ENCODE measurements at regions not wholly inside any gene's neighbourhood (a gene's known extent, or its start where the extent isn't known, plus 50 kb on each side); places are given as distances from the start of the nearest gene placed in this dataset.

- Histone ChIP-seq H3K4me3 (replicated peaks in 1 of 3) (no peak overlapping the region), H3K36me3 (no peaks in the 10 kb centered on the region), H3K9me3 (no peaks in the 10 kb centered on the region), H3K27me3 (no peaks in the 10 kb centered on the region), H3K4me1 (no peaks in the 10 kb centered on the region), H3K27ac (no peak overlapping the region)
- TF ChIP-seq, protein P1, sequence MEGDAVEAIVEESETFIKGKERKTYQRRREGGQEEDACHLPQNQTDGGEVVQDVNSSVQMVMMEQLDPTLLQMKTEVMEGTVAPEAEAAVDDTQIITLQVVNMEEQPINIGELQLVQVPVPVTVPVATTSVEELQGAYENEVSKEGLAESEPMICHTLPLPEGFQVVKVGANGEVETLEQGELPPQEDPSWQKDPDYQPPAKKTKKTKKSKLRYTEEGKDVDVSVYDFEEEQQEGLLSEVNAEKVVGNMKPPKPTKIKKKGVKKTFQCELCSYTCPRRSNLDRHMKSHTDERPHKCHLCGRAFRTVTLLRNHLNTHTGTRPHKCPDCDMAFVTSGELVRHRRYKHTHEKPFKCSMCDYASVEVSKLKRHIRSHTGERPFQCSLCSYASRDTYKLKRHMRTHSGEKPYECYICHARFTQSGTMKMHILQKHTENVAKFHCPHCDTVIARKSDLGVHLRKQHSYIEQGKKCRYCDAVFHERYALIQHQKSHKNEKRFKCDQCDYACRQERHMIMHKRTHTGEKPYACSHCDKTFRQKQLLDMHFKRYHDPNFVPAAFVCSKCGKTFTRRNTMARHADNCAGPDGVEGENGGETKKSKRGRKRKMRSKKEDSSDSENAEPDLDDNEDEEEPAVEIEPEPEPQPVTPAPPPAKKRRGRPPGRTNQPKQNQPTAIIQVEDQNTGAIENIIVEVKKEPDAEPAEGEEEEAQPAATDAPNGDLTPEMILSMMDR (IDR thresholded peaks at IDR 0.05) = no peak
- TF ChIP-seq POLR2A (IDR thresholded peaks at IDR 0.05) = no peak
- no peak for DNase-seq
- WGBS, 2 donors = 73 to 78% methylated on average over 2 of the region's 2 CpGs
- intact Hi-C loops (cut with DNase I) = no loop called here
Observed at GRCh38 chr13:69649063-69649392, 458.6 kb upstream of the ATXN8OS start.

GRCh38 chr13:69648340-69649062 lies 459.1 kb upstream of the ATXN8OS start:
- Histone ChIP-seq H3K27me3 (no peaks in the 10 kb centered on the region), H3K36me3 (no peaks in the 10 kb centered on the region), H3K27ac (no peak overlapping the region), H3K9me3 (no peaks in the 10 kb centered on the region), H3K4me3 (replicated peaks in 1 of 3) (no peak overlapping the region), H3K4me1 (no peaks in the 10 kb centered on the region)
- intact Hi-C loops (cut with DNase I) = no loop called here
- no peak for DNase-seq
- TF ChIP-seq, protein P1 (IDR thresholded peaks at IDR 0.05) = no peak
- TF ChIP-seq POLR2A (IDR thresholded peaks at IDR 0.05) = no peak
- WGBS, 2 donors = 76 to 79% methylated on average over 3 of the region's 3 CpGs

DNA sequence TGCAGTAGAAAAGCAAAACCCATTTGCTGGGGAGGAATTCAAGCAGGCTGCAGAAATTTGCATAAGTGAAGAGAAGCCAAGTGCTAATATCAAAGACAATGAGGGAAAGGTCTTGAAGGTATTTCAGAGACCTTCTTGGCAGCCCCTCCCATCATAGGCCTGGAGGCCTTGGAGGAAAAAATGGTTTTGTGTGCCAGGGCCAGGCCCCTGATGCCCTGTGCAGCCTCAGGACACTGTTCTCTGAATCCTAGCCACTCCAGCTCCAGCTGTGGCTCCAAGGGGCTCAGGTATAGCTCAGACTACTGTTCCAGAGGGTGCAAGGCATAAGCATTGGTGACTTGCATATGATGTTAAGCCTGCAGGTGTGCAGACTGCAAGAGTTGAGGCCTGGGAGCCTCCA lies 463.2 kb upstream of the ATXN8OS start:
- no peak for DNase-seq
- H3K4me1 ChIP-seq = no peaks in the 10 kb centered on the region
- TF ChIP-seq, protein P1 (IDR thresholded peaks at IDR 0.05) = no peak
- TF ChIP-seq POLR2A (IDR thresholded peaks at IDR 0.05) = no peak
- no peaks in the 10 kb centered on the region for H3K9me3 ChIP-seq
- H3K4me3 ChIP-seq (replicated peaks in 1 of 3) = no peak overlapping the region
- H3K27ac ChIP-seq = no peak overlapping the region
- intact Hi-C loops (cut with DNase I) = no loop called here
- H3K36me3 ChIP-seq = no peaks in the 10 kb centered on the region
- H3K27me3 ChIP-seq = no peaks in the 10 kb centered on the region

GRCh38 chr13:69641773-69642172 lies 465.9 kb upstream of the ATXN8OS start:
- no peaks in the 10 kb centered on the region for H3K36me3 ChIP-seq
- H3K4me3 ChIP-seq (replicated peaks in 1 of 3) = no peak overlapping the region
- TF ChIP-seq, protein P1 (IDR thresholded peaks at IDR 0.05) = no peak
- TF ChIP-seq POLR2A (IDR thresholded peaks at IDR 0.05) = no peak
- no peak for DNase-seq
- no peaks in the 10 kb centered on the region for H3K4me1 ChIP-seq
- intact Hi-C loops (cut with DNase I) = no loop called here
- H3K27ac ChIP-seq = no peak overlapping the region
- no peaks in the 10 kb centered on the region for H3K9me3 ChIP-seq
- H3K27me3 ChIP-seq = no peaks in the 10 kb centered on the region

- no peak overlapping the region for H3K4me3 ChIP-seq (replicated peaks in 1 of 3)
- no peak overlapping the region for H3K27ac ChIP-seq
- WGBS, 2 donors = 78 to 84% methylated on average over 1 of the region's 1 CpG
Observed at GRCh38 chr13:69633044-69633443, 474.6 kb upstream of the ATXN8OS start.

More at GRCh38 chr13:69633044-69633443, 474.6 kb upstream of the ATXN8OS start:
- no peaks in the 10 kb centered on the region for H3K27me3 ChIP-seq
- H3K36me3 ChIP-seq = no peaks in the 10 kb centered on the region
- TF ChIP-seq, protein P1 (IDR thresholded peaks at IDR 0.05) = no peak
- no peak for TF ChIP-seq POLR2A (IDR thresholded peaks at IDR 0.05)
- no peaks in the 10 kb centered on the region for H3K9me3 ChIP-seq
- intact Hi-C loops (cut with DNase I) = no loop called here
- no peaks in the 10 kb centered on the region for H3K4me1 ChIP-seq
- no peak for DNase-seq
